Tibial artery (tissue), 4 donors: ENCODE measurements at regions not wholly inside any gene's neighbourhood (a gene's known extent, or its start where the extent isn't known, plus 50 kb on each side); places are given as distances from the start of the nearest gene placed in this dataset.

Experiments used
- DNase-seq, 2 donors: peaks; one replicate each; pipeline ENCODE4 v3.0.0-alpha.2; 2019
- H3K27ac ChIP-seq, 2 donors: fragments of 200-600 bp; sonication (generic) in 1 of 2; 1 replicate in 1 of 2; 2 replicates in 1 of 2; pipeline ENCODE4 v1.5.1; 2018 to 2019; ENCODE audit warnings: mild to moderate bottlenecking in 1 of 2
- H3K27me3 ChIP-seq, 2 donors: fragments of 200-600 bp; sonication (generic) in 1 of 2; one replicate each; pipeline versions ENCODE4 v1.5.1 to v1.6.0; 2016 to 2019
- H3K36me3 ChIP-seq, 3 donors: fragments of 200-600 bp; sonication (generic) in 2 of 3; one replicate each; pipeline ENCODE4 v1.5.1; 2016 to 2019; ENCODE audit warnings: mild to moderate bottlenecking in 2 of 3
- H3K4me1 ChIP-seq, 4 donors: fragments of 200-600 bp; sonication (generic) in 2 of 4; 1 replicate in 3 of 4; 2 replicates in 1 of 4; pipeline ENCODE4 v1.5.1; 2016 to 2019
- H3K4me3 ChIP-seq, 2 donors: fragments of 200-600 bp; sonication (generic) in 1 of 2; 1 replicate in 1 of 2; 2 replicates in 1 of 2; pipeline ENCODE4 v1.5.1; 2018 to 2019; ENCODE audit warnings: mild to moderate bottlenecking in 2 of 2
- H3K9me3 ChIP-seq, 3 donors: fragments of 200-600 bp; sonication (generic) in 1 of 3; one replicate each; pipeline ENCODE4 v1.5.1; 2016 to 2019
- intact Hi-C: fragments of 100-400 bp; cut with DNase I; formaldehyde crosslinking; loops from one replicate; pipeline ENCODE4 v1.15.0; 2023; ENCODE audit warnings: low total_unique reads
- TF ChIP-seq, protein P1 (sequence below), 2 experiments: fragments of 200-600 bp in 1 of 2; fragments of 450-650 bp in 1 of 2; IDR thresholded peaks; one replicate each; pipeline ENCODE4 v1.5.1; 2017 to 2019; ENCODE audit warnings: antibody characterized with exemption in 2 of 2, mild to moderate bottlenecking in 1 of 2, moderate library complexity in 1 of 2

DNA sequence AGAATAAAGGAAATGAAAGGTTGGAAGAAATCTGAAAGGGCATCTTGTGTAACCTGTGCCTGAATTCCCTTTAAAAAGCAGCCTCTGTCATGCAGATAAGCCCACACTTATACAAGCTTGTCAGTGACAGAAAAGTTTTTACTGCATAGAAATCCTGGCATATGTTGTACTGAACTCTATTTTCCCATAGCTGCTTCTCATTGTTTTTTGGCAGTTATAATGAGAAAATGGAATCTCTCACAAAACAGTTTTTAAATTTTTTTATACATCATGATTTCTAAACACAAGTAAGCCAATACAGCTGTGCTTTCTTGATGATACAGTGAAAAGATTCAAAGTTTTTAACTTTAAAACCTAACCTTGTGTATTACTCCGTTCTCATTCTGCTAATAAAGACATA is 511.4 kb upstream of the ARX start:
- H3K4me1 ChIP-seq = no peaks in the 10 kb centered on the region
- no peak overlapping the region for H3K27ac ChIP-seq
- TF ChIP-seq, protein P1, sequence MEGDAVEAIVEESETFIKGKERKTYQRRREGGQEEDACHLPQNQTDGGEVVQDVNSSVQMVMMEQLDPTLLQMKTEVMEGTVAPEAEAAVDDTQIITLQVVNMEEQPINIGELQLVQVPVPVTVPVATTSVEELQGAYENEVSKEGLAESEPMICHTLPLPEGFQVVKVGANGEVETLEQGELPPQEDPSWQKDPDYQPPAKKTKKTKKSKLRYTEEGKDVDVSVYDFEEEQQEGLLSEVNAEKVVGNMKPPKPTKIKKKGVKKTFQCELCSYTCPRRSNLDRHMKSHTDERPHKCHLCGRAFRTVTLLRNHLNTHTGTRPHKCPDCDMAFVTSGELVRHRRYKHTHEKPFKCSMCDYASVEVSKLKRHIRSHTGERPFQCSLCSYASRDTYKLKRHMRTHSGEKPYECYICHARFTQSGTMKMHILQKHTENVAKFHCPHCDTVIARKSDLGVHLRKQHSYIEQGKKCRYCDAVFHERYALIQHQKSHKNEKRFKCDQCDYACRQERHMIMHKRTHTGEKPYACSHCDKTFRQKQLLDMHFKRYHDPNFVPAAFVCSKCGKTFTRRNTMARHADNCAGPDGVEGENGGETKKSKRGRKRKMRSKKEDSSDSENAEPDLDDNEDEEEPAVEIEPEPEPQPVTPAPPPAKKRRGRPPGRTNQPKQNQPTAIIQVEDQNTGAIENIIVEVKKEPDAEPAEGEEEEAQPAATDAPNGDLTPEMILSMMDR (IDR thresholded peaks at IDR 0.05) = no peak
- H3K36me3 ChIP-seq = no peaks in the 10 kb centered on the region
- H3K27me3 ChIP-seq = no peaks in the 10 kb centered on the region
- H3K9me3 ChIP-seq = no peaks in the 10 kb centered on the region
- no peak overlapping the region for H3K4me3 ChIP-seq
- intact Hi-C loops = no loop called here
- DNase-seq = no peak

DNA sequence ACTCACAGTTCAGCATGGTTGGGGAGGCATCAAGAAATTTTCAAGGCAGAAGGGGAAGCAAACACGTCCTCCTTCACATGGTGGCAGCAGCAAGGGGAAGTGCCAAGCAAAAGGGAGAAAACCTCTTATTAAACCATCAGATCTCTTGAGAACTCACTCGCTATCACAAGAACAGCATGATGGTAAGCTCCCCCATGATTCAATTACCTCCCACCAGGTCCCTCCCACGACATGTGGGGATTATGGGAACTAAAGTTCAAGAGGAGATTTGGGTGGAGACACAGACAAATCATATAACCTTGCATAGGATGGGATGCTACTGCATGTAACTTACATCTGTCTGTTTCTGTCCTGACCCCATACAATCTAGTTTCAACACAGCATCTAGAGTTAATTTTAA is 511.8 kb upstream of the ARX start:
- TF ChIP-seq, protein P1 (IDR thresholded peaks at IDR 0.05) = no peak
- Histone ChIP-seq H3K36me3 (no peaks in the 10 kb centered on the region), H3K27me3 (no peaks in the 10 kb centered on the region), H3K27ac (no peak overlapping the region), H3K4me1 (no peaks in the 10 kb centered on the region), H3K9me3 (no peaks in the 10 kb centered on the region), H3K4me3 (no peak overlapping the region)
- intact Hi-C loops = no loop called here
- no peak for DNase-seq

DNA sequence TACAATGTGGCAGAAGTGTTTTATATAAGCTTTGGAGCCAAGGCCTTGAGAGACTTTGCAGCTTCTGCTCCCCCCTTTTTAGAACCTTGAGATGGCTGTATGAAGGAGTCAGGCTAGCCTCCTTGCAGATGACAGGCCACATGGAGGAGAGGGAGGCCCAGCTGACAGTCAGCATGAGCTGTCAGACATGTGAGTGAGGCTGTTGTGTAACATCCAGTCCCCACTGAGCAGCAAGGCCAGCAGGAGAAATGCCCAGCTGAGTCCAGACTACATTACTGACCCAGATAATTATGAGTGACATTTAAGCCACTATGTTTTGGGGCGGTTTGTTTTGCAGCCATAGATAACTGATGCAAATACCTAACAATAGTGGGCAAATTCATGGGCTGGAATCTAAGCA is 515.3 kb upstream of the ARX start:
- TF ChIP-seq, protein P1 (IDR thresholded peaks at IDR 0.05) = no peak
- Histone ChIP-seq H3K9me3 (no peaks in the 10 kb centered on the region), H3K4me1 (no peaks in the 10 kb centered on the region), H3K36me3 (no peaks in the 10 kb centered on the region), H3K27ac (no peak overlapping the region), H3K4me3 (no peak overlapping the region), H3K27me3 (no peaks in the 10 kb centered on the region)
- intact Hi-C loops = no loop called here
- DNase-seq = peak in 1 of 2 donors; percentile 18

DNA sequence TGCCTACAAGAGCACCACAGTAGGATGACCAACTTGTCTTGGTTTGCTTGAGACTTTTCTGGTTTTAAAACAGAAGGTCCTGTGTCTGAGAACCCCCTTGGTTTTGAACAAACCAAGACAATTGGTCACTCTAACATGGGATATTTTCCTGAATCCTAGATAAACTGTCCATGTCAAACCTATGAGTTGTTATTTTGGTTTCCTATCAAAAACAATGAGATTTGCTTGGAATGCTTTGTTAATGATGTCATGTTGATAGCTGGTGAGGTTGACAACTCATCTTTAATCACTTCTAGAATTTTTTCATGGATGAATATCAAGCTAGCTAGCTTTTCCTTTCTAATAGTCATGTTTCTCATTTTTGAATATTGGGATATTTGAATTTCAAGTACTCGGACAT is 518.3 kb upstream of the ARX start:
- no peaks in the 10 kb centered on the region for H3K4me1 ChIP-seq
- no peak for DNase-seq
- H3K9me3 ChIP-seq = no peaks in the 10 kb centered on the region
- H3K27me3 ChIP-seq = no peaks in the 10 kb centered on the region
- H3K36me3 ChIP-seq = no peaks in the 10 kb centered on the region
- H3K4me3 ChIP-seq = no peak overlapping the region
- TF ChIP-seq, protein P1 (IDR thresholded peaks at IDR 0.05) = no peak
- no peak overlapping the region for H3K27ac ChIP-seq
- intact Hi-C loops = no loop called here

DNA sequence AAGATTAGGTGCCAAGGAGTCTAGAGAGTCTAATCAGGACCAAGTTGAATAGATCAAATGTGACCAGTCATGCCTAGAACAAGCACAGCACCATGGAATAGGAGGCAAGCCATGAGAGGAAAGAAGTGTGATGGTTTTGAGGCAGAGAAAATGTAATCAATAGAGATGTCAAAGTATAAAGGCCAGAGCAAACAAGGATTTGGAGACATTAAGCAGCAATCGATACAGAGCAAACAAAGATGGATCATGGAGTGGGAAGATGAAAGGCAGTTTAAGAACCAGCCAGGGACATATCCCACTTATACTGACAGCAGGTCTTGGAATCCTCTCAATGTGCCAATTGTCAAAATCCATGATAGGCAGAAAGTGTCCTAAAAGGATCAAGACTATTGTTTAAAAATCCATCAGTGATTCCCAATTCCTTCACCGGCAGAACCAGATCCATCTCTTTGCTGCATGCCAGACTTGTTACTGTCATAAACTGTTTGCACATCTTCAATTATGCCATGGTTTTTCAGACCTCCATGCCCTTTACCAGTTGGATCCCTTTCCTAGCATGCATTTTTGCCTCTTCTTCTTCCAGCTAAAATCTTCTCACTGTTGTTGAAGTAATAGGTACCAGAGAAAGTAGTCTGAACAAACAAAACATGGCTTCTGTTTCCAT is 520.7 kb upstream of the ARX start:
- no peaks in the 10 kb centered on the region for H3K4me1 ChIP-seq
- intact Hi-C loops = no loop called here
- H3K27ac ChIP-seq = no peak overlapping the region
- TF ChIP-seq, protein P1 (IDR thresholded peaks at IDR 0.05) = no peak
- no peak for DNase-seq
- H3K36me3 ChIP-seq = no peaks in the 10 kb centered on the region
- no peaks in the 10 kb centered on the region for H3K27me3 ChIP-seq
- H3K4me3 ChIP-seq = no peak overlapping the region
- no peaks in the 10 kb centered on the region for H3K9me3 ChIP-seq

DNA sequence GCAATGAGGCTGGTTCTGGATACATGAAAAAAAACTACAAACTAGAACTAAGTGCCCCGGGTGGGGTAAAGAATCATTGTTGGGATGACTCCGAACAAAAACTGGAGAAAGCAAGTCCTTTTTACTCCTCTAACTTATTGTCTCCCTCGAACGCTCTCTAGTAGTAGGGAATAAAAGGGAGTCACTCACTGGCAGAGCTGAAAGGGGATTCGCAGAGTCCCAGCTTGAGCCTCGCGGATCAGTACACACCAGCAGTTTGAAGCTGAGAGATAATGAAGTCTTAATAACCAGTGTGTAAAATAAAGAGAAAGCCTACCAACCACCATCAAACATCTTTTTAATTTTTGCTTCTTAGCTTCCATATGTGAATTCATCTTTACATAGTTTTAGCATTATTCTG is 521.9 kb upstream of the ARX start:
- DNase-seq = no peak
- TF ChIP-seq, protein P1 (IDR thresholded peaks at IDR 0.05) = no peak
- Histone ChIP-seq H3K9me3 (no peaks in the 10 kb centered on the region), H3K27me3 (no peaks in the 10 kb centered on the region), H3K4me3 (no peak overlapping the region), H3K27ac (no peak overlapping the region), H3K36me3 (no peaks in the 10 kb centered on the region), H3K4me1 (no peaks in the 10 kb centered on the region)
- intact Hi-C loops = no loop called here
